ENCODE measurements at regions not wholly inside any gene's neighbourhood (a gene's known extent, or its start where the extent isn't known, plus 50 kb on each side); places are given as distances from the start of the nearest gene placed in this dataset.

- TF ChIP-seq, protein P1, sequence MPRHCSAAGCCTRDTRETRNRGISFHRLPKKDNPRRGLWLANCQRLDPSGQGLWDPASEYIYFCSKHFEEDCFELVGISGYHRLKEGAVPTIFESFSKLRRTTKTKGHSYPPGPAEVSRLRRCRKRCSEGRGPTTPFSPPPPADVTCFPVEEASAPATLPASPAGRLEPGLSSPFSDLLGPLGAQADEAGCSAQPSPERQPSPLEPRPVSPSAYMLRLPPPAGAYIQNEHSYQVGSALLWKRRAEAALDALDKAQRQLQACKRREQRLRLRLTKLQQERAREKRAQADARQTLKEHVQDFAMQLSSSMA (CRISPR knock-in tag; IDR thresholded peaks at IDR 0.05) = no peak
These were observed 245.5 kb downstream of the SMARCA2 start (continued) for GRCh38 chr9:2260417-2261306.

- Histone ChIP-seq H3K27ac (ENCODE audit: extremely low read length, insufficient read depth, low read length) (no peak overlapping the region), H3K79me2 (ENCODE audit: insufficient read depth, low read length) (no peaks in the 10 kb centered on the region), H3K4me1 (ENCODE audit: insufficient read depth, low read length) (no peaks in the 10 kb centered on the region), H3K9me3 (ENCODE audit: low read length) (no peaks in the 10 kb centered on the region), H3K4me2 (ENCODE audit: low read depth, low read length) (no peak overlapping the region), H3K36me3 (replicated peaks in 1 of 2; ENCODE audit: control insufficient read depth in 1 of 2, insufficient read depth in 2 of 2, low read length in 2 of 2) (no peaks in the 10 kb centered on the region), H3K27me3 (ENCODE audit: control insufficient read depth in 1 of 2, insufficient read depth in 2 of 2, low read length in 2 of 2) (no peaks in the 10 kb centered on the region; a peak in 2 of 5 replicates), H4K20me1 (ENCODE audit: insufficient read depth, low read length) (no peaks in the 10 kb centered on the region), H3K9ac (ENCODE audit: insufficient read depth, low read depth, low read length) (no peak overlapping the region), H2AFZ (ENCODE audit: low read length) (no peak overlapping the region), H3K4me3 (replicated peaks in 1 of 3; ENCODE audit: insufficient read depth in 1 of 3, low read depth in 2 of 3, low read length in 3 of 3) (no peak overlapping the region)
- ChIA-PET CTCF (ENCODE audit: low intra/inter-chr PET ratio, low total read pairs) (no interaction called here), POLR2A (no interaction called here)
- no peak for FAIRE-seq
- BruUV-seq (replicated peaks) = no TSS peak
- no peak for DNase-seq (ENCODE audit: low spot score)
- in situ Hi-C loops (cut with HindIII; ENCODE audit: extremely low pct_ligation_motif_present, low pct_unique_long_range_greater_than_20kb) = no loop called here
- intact Hi-C loops (cut with micrococcal nuclease; ENCODE audit: unreplicated experiment) = no loop called here
- WGBS (ENCODE audit: low lambda C conversion rate) = 4% methylated on average over 4 of the region's 4 CpGs
- TF ChIP-seq SMAD1 (CRISPR knock-in tag; IDR thresholded peaks at IDR 0.05; ENCODE audit: borderline replicate concordance, low read depth) = no peak
- TF ChIP-seq GMEB2 (CRISPR knock-in tag; IDR thresholded peaks at IDR 0.05; ENCODE audit: low read depth) = no peak
- no peak for TF ChIP-seq JARID2 (CRISPR knock-in tag; IDR thresholded peaks at IDR 0.05; ENCODE audit: insufficient replicate concordance)
- no peak for TF ChIP-seq ZNF724P (CRISPR knock-in tag; IDR thresholded peaks at IDR 0.05; ENCODE audit: borderline replicate concordance)
- TF ChIP-seq, protein P2, sequence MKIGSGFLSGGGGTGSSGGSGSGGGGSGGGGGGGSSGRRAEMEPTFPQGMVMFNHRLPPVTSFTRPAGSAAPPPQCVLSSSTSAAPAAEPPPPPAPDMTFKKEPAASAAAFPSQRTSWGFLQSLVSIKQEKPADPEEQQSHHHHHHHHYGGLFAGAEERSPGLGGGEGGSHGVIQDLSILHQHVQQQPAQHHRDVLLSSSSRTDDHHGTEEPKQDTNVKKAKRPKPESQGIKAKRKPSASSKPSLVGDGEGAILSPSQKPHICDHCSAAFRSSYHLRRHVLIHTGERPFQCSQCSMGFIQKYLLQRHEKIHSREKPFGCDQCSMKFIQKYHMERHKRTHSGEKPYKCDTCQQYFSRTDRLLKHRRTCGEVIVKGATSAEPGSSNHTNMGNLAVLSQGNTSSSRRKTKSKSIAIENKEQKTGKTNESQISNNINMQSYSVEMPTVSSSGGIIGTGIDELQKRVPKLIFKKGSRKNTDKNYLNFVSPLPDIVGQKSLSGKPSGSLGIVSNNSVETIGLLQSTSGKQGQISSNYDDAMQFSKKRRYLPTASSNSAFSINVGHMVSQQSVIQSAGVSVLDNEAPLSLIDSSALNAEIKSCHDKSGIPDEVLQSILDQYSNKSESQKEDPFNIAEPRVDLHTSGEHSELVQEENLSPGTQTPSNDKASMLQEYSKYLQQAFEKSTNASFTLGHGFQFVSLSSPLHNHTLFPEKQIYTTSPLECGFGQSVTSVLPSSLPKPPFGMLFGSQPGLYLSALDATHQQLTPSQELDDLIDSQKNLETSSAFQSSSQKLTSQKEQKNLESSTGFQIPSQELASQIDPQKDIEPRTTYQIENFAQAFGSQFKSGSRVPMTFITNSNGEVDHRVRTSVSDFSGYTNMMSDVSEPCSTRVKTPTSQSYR (CRISPR knock-in tag; IDR thresholded peaks at IDR 0.05; ENCODE audit: borderline replicate concordance) = no peak
- no peak for TF ChIP-seq TFDP1 (CRISPR knock-in tag; IDR thresholded peaks at IDR 0.05; ENCODE audit: borderline replicate concordance)
- no peak for TF ChIP-seq HMG20B (CRISPR knock-in tag; conservative IDR thresholded peaks at IDR 0.05)
- no peak for ATAC-seq
These were observed 246.4 kb downstream of the SMARCA2 start for GRCh38 chr9:2261421-2262103.

Data from HepG2 (cell line).